Nephron (organoid): ENCODE measurements at regions not wholly inside any gene's neighbourhood (a gene's known extent, or its start where the extent isn't known, plus 50 kb on each side); places are given as distances from the start of the nearest gene placed in this dataset.
A peak's percentile ranks its signal among the peaks of the same experiment; 100 is the strongest.

Source experiments
- H3K27ac Mint-ChIP-seq, 3 experiments: 2 replicates each; pipeline ENCODE4 v1.8.0; 2020; ENCODE audit warnings: mixed read lengths in 3 of 3, mild to moderate bottlenecking in 2 of 3, moderate library complexity in 1 of 3
- H3K27me3 Mint-ChIP-seq: 2 replicates; pipeline ENCODE4 v1.8.0; 2021; ENCODE audit warnings: low read depth, mild to moderate bottlenecking, moderate library complexity, mixed read lengths
- H3K36me3 Mint-ChIP-seq: 2 replicates; pipeline ENCODE4 v1.8.0; 2020; ENCODE audit warnings: low read depth, mixed read lengths
- H3K4me1 Mint-ChIP-seq: 2 replicates; pipeline ENCODE4 v1.8.0; 2020; ENCODE audit warnings: mixed read lengths
- H3K4me3 Mint-ChIP-seq, 3 experiments: 2 replicates each; pipeline ENCODE4 v1.8.0; 2020; ENCODE audit warnings: mild to moderate bottlenecking in 3 of 3, mixed read lengths in 3 of 3, moderate library complexity in 2 of 3
- H3K9me3 Mint-ChIP-seq: 2 replicates; pipeline ENCODE4 v1.8.0; 2020; ENCODE audit warnings: mixed read lengths
- TF ChIP-seq, protein P1 (sequence below), 3 experiments: fragments of 200-600 bp; sonication (generic); IDR thresholded peaks; one replicate each; pipeline ENCODE4 v1.5.0; 2021; ENCODE audit warnings: antibody characterized with exemption in 3 of 3; ENCODE audit not compliant: unreplicated experiment in 3 of 3

DNA sequence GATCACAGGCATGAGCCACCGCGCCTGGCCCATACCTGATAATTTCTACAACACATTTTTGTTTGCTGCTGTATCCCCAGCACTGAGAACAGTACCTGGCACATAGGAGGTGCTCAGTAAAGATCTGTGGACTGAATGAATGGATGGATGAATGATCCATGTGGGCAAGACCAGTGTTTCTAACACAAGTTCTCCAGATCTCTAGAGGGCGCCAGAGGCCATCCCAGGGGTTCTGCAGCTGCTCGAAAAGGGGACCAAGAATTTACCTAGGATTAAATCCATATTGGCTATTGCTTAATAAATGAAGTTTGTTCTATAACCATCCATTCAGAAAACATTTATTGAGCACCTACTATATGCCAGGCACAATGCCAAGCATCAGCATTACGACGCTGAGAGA, 167.7 kb downstream of the ACTL8 start:
- H3K27me3 Mint-ChIP-seq: peaks cover 77% of the 10 kb centered on the region
- no peaks in the 10 kb centered on the region for H3K9me3 Mint-ChIP-seq
- H3K27ac Mint-ChIP-seq: no peak overlapping the region
- H3K4me1 Mint-ChIP-seq: peaks cover 1% of the 10 kb centered on the region
- TF ChIP-seq, protein P1, sequence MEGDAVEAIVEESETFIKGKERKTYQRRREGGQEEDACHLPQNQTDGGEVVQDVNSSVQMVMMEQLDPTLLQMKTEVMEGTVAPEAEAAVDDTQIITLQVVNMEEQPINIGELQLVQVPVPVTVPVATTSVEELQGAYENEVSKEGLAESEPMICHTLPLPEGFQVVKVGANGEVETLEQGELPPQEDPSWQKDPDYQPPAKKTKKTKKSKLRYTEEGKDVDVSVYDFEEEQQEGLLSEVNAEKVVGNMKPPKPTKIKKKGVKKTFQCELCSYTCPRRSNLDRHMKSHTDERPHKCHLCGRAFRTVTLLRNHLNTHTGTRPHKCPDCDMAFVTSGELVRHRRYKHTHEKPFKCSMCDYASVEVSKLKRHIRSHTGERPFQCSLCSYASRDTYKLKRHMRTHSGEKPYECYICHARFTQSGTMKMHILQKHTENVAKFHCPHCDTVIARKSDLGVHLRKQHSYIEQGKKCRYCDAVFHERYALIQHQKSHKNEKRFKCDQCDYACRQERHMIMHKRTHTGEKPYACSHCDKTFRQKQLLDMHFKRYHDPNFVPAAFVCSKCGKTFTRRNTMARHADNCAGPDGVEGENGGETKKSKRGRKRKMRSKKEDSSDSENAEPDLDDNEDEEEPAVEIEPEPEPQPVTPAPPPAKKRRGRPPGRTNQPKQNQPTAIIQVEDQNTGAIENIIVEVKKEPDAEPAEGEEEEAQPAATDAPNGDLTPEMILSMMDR (IDR thresholded peaks at IDR 0.05; ENCODE audit: unreplicated experiment in 3 of 3): peak; percentile 63 to 72 (median 72)
- no peak overlapping the region for H3K4me3 Mint-ChIP-seq
- H3K36me3 Mint-ChIP-seq: no peaks in the 10 kb centered on the region

DNA sequence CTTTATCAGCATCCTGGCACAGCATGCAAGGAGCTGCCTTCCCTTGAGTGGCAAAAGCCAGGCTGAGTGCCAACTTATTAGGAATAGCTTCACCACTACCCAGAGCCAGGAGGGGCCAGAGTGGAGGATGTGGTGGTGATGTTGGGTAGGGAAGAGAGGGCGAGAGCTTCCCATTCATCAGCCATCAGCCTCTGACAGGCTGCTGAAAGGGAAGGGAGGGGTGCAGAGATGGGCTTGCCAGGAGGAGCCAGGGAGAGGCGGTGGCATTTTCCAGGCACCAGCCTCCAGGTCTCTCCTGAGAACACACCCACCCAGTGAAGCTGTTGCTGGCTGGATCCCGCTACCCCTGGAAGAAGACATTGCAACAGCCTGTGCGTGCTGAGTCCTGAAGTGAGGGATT, 168.5 kb downstream of the ACTL8 start:
- TF ChIP-seq, protein P1 (IDR thresholded peaks at IDR 0.05; ENCODE audit: unreplicated experiment in 3 of 3): no peak
- H3K27ac Mint-ChIP-seq: no peak overlapping the region
- H3K27me3 Mint-ChIP-seq: peaks cover 79% of the 10 kb centered on the region
- no peak overlapping the region for H3K4me3 Mint-ChIP-seq
- H3K36me3 Mint-ChIP-seq: no peaks in the 10 kb centered on the region
- no peaks in the 10 kb centered on the region for H3K9me3 Mint-ChIP-seq
- H3K4me1 Mint-ChIP-seq: peaks cover 5% of the 10 kb centered on the region

DNA sequence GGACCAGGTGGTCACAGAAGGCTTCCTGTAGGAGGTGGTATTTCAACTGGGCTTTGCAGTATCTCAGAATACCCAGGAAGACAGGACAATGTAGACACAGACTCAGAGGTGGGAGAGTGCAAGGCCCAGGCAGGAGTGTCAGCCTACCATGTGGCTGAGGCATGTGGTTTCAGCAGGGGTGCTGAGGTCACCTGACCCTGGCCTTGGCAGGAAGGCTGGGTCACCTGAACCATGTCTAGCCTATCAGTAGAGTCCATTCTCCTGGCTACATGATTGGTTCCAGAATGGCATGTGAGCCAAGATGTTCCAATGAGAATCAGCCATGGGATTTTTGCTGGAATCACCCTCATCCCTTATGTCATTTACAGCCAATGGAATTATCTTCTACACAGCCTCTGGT, 169.4 kb downstream of the ACTL8 start:
- no peak overlapping the region for H3K27ac Mint-ChIP-seq
- peaks cover 5% of the 10 kb centered on the region for H3K4me1 Mint-ChIP-seq
- H3K9me3 Mint-ChIP-seq: no peaks in the 10 kb centered on the region
- no peak overlapping the region for H3K4me3 Mint-ChIP-seq
- peaks cover 84% of the 10 kb centered on the region for H3K27me3 Mint-ChIP-seq
- no peaks in the 10 kb centered on the region for H3K36me3 Mint-ChIP-seq
- TF ChIP-seq, protein P1 (IDR thresholded peaks at IDR 0.05; ENCODE audit: unreplicated experiment in 3 of 3): no peak

DNA sequence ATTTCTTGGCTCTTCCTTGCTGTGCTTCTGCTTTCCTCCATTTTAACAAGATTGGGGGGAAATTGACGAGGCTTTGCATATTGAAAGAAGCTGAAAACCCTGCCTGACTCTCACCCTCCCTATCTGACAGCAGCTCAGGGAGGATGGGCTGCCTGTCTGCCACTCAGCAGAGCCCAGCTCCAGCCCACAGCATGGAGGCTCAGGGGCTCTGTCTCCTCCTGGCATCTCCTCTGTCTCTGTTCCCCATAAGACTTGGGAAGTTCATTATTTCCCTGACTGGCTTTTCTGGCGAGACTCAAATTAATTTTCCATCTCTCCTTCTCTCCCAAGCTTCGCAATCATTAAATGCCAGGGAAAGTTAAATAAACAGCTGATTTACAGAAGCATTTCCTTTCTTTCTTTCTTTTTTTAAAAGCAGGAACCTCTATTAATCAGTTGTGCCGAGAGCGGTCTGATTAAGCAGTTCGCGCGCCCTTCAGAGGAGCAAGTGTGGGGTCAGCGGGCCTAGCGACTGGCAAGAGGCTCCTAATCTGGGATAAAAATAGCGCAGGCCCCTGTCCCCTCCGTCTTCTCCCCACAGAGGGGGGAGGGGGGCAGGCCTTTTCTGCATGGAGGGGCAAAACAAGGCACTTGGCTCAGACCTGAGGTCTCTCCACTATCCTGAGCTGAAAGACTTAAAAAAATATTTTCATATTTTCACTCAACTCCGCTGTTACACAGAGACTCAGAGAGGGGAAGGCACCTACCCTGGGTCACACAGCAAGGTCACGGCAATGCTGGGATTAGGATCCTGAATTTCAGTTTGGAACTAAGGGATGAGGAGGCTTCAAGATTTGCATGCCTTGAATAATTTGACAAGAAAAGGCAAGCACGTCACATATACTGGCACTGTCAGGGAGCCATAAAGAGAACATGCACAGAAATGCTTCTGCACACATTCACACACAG, 170.4 kb downstream of the ACTL8 start:
- H3K9me3 Mint-ChIP-seq: no peaks in the 10 kb centered on the region
- peaks cover 9% of the 10 kb centered on the region for H3K4me1 Mint-ChIP-seq

DNA sequence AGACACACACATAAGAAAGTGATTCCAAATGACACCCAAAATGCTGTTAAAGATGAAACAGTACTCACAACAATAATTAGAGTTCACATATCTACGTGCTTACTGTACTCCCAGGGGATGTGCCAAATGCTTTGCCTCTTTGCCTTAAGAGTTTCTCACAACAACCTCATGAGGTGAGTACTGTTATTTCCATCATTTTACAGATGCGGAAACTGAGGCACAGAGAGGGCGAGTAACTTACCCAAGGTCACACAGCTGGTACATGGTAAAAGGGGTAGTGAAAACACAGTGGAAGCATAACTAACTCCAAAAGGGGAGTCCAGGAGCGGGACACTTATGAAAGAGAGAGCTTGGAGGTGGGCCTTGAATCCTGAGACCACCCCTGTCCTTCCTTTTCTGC, 171.8 kb downstream of the ACTL8 start:
- H3K36me3 Mint-ChIP-seq: no peaks in the 10 kb centered on the region
- H3K4me3 Mint-ChIP-seq: no peak overlapping the region
- peaks cover 10% of the 10 kb centered on the region for H3K4me1 Mint-ChIP-seq
- TF ChIP-seq, protein P1 (IDR thresholded peaks at IDR 0.05; ENCODE audit: unreplicated experiment in 3 of 3): no peak
- H3K27me3 Mint-ChIP-seq: peaks cover 79% of the 10 kb centered on the region
- H3K9me3 Mint-ChIP-seq: peaks cover 2% of the 10 kb centered on the region
- no peak overlapping the region for H3K27ac Mint-ChIP-seq

More for the DNA sequence above, 170.4 kb downstream of the ACTL8 start:
- Mint-ChIP-seq H3K36me3 (no peaks in the 10 kb centered on the region), H3K27ac (no peak overlapping the region), H3K27me3 (peaks cover 79% of the 10 kb centered on the region), H3K4me3 (no peak overlapping the region)
- TF ChIP-seq, protein P1 (IDR thresholded peaks at IDR 0.05; ENCODE audit: unreplicated experiment in 3 of 3): no peak

DNA sequence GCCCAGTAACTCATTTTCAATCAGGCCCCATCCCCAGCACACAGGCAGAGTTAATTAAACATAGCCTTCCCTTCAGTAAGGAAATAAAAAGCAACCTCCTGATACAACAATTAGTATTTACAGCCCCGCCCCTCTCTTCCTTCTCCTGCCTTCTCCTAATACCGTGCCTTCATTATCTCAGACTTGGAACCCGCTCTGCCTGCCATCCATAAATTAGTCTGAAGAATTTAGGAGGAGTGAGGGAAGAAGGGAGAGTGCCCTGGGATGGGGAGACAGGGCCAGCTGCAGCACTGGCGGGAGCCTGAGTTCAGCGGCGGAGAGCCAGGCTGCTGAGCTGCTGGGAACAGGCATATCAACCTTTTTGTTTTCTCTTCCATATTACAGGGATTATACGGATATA, 172.8 kb downstream of the ACTL8 start:
- no peak overlapping the region for H3K4me3 Mint-ChIP-seq
- no peaks in the 10 kb centered on the region for H3K36me3 Mint-ChIP-seq
- TF ChIP-seq, protein P1 (IDR thresholded peaks at IDR 0.05; ENCODE audit: unreplicated experiment in 3 of 3): no peak
- no peak overlapping the region for H3K27ac Mint-ChIP-seq
- H3K9me3 Mint-ChIP-seq: peaks cover 3% of the 10 kb centered on the region
- H3K4me1 Mint-ChIP-seq: peaks cover 10% of the 10 kb centered on the region
- H3K27me3 Mint-ChIP-seq: peaks cover 77% of the 10 kb centered on the region
